HFF-Myc (cell line): ENCODE measurements at regions not wholly inside any gene's neighbourhood (a gene's known extent, or its start where the extent isn't known, plus 50 kb on each side); places are given as distances from the start of the nearest gene placed in this dataset.

Experiments
- DNase-seq: peaks from one replicate; pipeline ENCODE4 v3.0.0-alpha.2; 2011; ENCODE audit warnings: low read depth; ENCODE audit errors: extremely low read depth
- H3K4me3 ChIP-seq: replicated peaks from 2 replicates; pipeline ENCODE4 v1.5.1; 2011; ENCODE audit warnings: low read depth, mild to moderate bottlenecking, control low read depth, low read length
- TF ChIP-seq, protein P1 (sequence below): IDR thresholded peaks from 2 replicates; pipeline ENCODE4 v1.5.1; 2012; ENCODE audit warnings: mild to moderate bottlenecking, low read depth, low read length, control low read depth; ENCODE audit errors: missing control alignments

DNA sequence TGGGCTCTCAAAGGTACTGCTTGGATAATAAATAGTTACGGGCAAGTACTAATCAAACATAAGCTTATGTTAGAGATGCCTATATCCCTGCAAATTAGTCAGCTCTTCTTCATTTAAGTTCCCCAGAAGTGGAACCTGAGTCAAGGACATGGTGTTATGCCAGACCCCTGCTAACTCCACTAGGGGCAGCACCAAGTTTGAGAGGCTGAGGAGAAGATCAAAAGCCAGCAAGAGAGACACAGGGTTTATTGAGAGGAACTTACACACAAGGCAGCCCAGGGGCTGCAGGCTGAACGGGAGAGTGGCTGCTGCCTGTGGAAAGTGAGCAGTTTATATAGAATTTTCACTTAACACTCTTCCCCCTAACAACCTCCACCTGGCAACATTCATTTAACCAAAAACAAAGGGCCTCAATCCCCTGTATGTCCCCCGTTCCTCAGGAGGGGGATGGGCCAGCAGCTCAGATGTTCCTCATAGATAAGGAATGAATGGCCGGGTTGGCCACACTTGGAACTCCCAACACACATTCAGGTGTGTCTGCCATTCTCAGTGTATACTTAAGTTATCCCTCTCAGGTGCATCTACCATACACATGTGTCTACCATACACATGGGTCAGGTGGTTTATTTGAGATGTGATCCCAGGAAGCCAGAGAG lies 62.6 kb upstream of the GHITM start:
- DNase-seq: peak; percentile 58
- TF ChIP-seq, protein P1, sequence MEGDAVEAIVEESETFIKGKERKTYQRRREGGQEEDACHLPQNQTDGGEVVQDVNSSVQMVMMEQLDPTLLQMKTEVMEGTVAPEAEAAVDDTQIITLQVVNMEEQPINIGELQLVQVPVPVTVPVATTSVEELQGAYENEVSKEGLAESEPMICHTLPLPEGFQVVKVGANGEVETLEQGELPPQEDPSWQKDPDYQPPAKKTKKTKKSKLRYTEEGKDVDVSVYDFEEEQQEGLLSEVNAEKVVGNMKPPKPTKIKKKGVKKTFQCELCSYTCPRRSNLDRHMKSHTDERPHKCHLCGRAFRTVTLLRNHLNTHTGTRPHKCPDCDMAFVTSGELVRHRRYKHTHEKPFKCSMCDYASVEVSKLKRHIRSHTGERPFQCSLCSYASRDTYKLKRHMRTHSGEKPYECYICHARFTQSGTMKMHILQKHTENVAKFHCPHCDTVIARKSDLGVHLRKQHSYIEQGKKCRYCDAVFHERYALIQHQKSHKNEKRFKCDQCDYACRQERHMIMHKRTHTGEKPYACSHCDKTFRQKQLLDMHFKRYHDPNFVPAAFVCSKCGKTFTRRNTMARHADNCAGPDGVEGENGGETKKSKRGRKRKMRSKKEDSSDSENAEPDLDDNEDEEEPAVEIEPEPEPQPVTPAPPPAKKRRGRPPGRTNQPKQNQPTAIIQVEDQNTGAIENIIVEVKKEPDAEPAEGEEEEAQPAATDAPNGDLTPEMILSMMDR: peak; percentile 71
- no peak overlapping the region for H3K4me3 ChIP-seq

DNA sequence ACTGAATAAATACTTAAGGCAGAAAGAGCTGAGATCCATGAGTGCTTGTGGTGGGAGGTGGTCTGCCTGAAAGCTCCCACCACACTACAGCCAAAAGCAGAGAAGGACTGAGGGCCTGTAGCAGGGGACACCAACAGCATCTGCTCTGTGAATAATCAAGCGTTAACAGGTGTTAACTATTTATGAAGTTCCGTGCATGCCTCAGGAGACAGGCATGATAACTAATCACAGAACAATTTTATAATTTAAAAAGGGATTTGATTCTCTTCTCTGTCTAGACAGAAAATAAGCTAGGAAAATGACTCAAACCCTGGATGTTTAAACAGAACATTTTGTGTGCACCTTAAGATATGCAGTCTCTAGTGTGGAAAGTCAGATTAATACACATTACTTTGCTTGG lies 61.5 kb upstream of the GHITM start:
- TF ChIP-seq, protein P1: no peak
- no peak overlapping the region for H3K4me3 ChIP-seq
- no peak for DNase-seq

DNA sequence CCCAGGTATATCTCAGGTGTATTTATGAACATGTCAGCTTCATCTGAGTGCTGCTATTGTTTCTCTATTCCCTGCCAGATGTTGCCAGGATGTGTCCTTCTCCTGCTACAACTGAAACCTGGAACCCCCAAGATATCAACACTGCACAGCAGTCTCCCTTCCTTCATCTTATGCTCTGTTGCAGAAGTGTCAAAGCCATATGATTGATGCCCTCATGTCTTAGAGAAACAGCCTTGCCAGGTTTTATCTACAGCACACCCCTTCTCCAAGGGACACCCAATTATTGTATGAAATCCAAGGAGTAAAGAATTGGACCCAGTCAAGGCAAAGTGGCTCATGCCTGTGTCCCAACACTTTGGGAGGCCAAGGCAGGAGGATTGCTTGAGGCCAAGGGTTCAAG lies 60.5 kb upstream of the GHITM start:
- no peak for DNase-seq
- no peak overlapping the region for H3K4me3 ChIP-seq
- TF ChIP-seq, protein P1: no peak

DNA sequence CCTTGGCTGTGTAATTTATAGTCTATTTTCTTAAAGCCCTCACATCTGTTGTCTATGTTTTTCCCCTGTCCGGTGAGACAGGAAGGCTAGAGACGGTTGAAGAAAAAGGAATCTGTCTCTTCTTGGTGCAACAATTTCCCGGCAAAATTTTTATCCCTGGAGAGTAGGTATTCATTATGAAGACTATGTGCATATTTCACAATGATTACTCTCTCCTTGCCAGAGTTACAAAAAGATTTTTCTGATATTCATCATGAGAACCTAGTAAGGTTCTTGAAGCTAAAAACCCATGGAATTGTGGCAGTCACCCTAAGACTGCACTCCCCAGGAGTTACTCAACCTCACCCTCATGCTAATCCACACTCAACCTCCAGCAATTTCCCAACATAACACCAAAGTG lies 55.0 kb upstream of the GHITM start:
- TF ChIP-seq, protein P1: no peak
- H3K4me3 ChIP-seq: no peak overlapping the region
- no peak for DNase-seq

DNA sequence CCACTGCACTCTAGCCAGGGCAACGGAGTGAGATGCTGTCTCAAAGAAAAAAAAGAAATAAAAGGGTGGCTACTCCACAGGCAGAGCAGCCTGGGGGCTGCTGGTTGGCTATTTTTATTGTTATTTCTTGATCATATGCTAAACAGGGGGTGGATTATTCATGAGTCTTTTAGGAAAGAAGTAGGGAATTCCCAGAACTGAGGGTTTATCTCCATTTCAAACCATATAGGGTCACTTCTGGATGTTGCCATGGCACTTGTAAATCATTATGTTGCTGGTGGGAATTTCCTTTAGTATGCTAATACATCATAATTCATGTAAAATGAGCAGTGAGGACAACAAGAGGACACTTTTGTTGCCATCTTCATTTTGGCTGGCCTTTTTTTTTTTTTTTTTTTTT lies 52.1 kb upstream of the GHITM start:
- no peak overlapping the region for H3K4me3 ChIP-seq
- TF ChIP-seq, protein P1: no peak
- DNase-seq: no peak

DNA sequence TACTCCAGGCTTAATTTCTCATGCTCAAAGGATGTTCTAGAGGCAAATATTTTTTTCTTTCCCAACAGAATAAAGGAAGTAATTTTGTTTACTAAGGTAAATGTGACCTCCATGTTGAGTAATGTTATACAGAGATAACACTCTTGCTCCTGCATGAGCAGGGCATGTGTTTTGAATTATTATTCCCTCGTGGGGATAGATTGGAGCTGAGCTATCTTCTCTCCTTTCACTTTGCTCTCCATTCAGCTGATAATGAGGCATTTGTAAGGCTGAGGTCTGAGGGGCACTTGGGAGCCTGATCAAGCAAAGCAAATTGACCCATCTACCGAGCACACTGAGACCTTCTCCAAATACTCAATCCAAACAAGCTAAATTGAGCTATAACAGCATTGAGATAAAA lies 50.7 kb upstream of the GHITM start:
- H3K4me3 ChIP-seq: no peak overlapping the region
- DNase-seq: no peak
- TF ChIP-seq, protein P1: no peak

DNA sequence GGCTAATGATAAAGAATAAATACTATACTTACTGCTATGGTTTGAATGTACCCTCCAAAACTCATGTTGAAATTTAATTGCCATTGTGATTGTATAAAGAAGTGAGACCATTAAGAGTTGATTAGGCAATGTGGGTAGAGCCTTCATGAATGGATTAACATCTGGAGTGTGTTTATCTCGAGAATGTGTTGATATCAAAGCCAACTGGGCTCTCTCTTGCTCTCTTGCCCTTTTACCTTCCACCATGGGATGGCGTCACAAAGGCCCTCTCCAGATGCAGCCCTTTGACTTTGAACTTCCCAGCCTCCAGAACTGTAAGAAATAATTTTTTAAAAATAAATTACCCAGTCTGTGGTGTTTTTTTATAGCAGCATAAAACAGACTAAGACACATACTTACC lies 50.1 kb upstream of the GHITM start:
- no peak for DNase-seq

More for the DNA sequence above, 50.1 kb upstream of the GHITM start:
- TF ChIP-seq, protein P1: no peak
- no peak overlapping the region for H3K4me3 ChIP-seq
